T-helper 2 cell treated with Interferon-gamma antibody and Interleukin-4, amounts not matched to agents 5 μg/mL and 100 μg/mL, for 36 hours (primary cell): ENCODE measurements at regions not wholly inside any gene's neighbourhood (a gene's known extent, or its start where the extent isn't known, plus 50 kb on each side); places are given as distances from the start of the nearest gene placed in this dataset.

ENCODE experiments used
- DNase-seq: peaks from one replicate; pipeline ENCODE4 v3.0.0; 2021; ENCODE audit warnings: low spot score
- H3K27ac Mint-ChIP-seq: one replicate; pipeline ENCODE4 v1.8.0; 2021; ENCODE audit warnings: mild to moderate bottlenecking, mixed read lengths
- H3K27me3 Mint-ChIP-seq: one replicate; pipeline ENCODE4 v1.8.0; 2021; ENCODE audit warnings: low read depth, mixed read lengths
- H3K36me3 Mint-ChIP-seq: one replicate; pipeline ENCODE4 v1.8.0; 2021; ENCODE audit warnings: low read depth, mixed read lengths
- H3K4me1 Mint-ChIP-seq: one replicate; pipeline ENCODE4 v1.8.0; 2021; ENCODE audit warnings: low read depth, mixed read lengths
- H3K4me3 Mint-ChIP-seq: one replicate; pipeline ENCODE4 v1.8.0; 2022; ENCODE audit warnings: mild to moderate bottlenecking, moderate library complexity, mixed read lengths
- H3K9me3 Mint-ChIP-seq: one replicate; pipeline ENCODE4 v1.8.0; 2021; ENCODE audit warnings: mixed read lengths

- no peaks in the 10 kb centered on the region for H3K4me1 Mint-ChIP-seq
- no peak for DNase-seq
- no peak overlapping the region for H3K27ac Mint-ChIP-seq
- no peaks in the 10 kb centered on the region for H3K9me3 Mint-ChIP-seq
- H3K27me3 Mint-ChIP-seq: peaks cover 1% of the 10 kb centered on the region
- H3K4me3 Mint-ChIP-seq: no peak overlapping the region
- no peaks in the 10 kb centered on the region for H3K36me3 Mint-ChIP-seq
These were observed 156.2 kb upstream of the MGMT start for GRCh38 chr10:129310881-129311280.

GRCh38 chr10:129319934-129320333 lies 147.1 kb upstream of the MGMT start:
- H3K4me3 Mint-ChIP-seq: no peak overlapping the region
- DNase-seq: no peak
- H3K4me1 Mint-ChIP-seq: no peaks in the 10 kb centered on the region
- H3K27me3 Mint-ChIP-seq: peaks cover 5% of the 10 kb centered on the region
- H3K27ac Mint-ChIP-seq: no peak overlapping the region
- no peaks in the 10 kb centered on the region for H3K36me3 Mint-ChIP-seq
- H3K9me3 Mint-ChIP-seq: peaks cover 12% of the 10 kb centered on the region

- no peaks in the 10 kb centered on the region for H3K4me1 Mint-ChIP-seq
- H3K36me3 Mint-ChIP-seq: no peaks in the 10 kb centered on the region
- no peak overlapping the region for H3K27ac Mint-ChIP-seq
- peaks cover 5% of the 10 kb centered on the region for H3K27me3 Mint-ChIP-seq
- peaks cover 12% of the 10 kb centered on the region for H3K9me3 Mint-ChIP-seq
- DNase-seq: no peak
- H3K4me3 Mint-ChIP-seq: no peak overlapping the region
These were observed 146.7 kb upstream of the MGMT start for GRCh38 chr10:129320340-129320739.

GRCh38 chr10:129321727-129322126 lies 145.3 kb upstream of the MGMT start:
- Mint-ChIP-seq H3K4me3 (no peak overlapping the region), H3K27me3 (peaks cover 5% of the 10 kb centered on the region), H3K27ac (no peak overlapping the region), H3K36me3 (no peaks in the 10 kb centered on the region), H3K9me3 (peaks cover 7% of the 10 kb centered on the region), H3K4me1 (no peaks in the 10 kb centered on the region)
- DNase-seq: no peak

GRCh38 chr10:129322933-129323820 lies 143.9 kb upstream of the MGMT start:
- no peaks in the 10 kb centered on the region for H3K36me3 Mint-ChIP-seq
- H3K9me3 Mint-ChIP-seq: peaks cover 3% of the 10 kb centered on the region
- DNase-seq: no peak
- no peaks in the 10 kb centered on the region for H3K4me1 Mint-ChIP-seq
- no peak overlapping the region for H3K27ac Mint-ChIP-seq
- H3K27me3 Mint-ChIP-seq: peaks cover 2% of the 10 kb centered on the region
- no peak overlapping the region for H3K4me3 Mint-ChIP-seq

- Mint-ChIP-seq H3K9me3 (peaks cover 3% of the 10 kb centered on the region), H3K4me1 (no peaks in the 10 kb centered on the region), H3K4me3 (no peak overlapping the region), H3K27me3 (peaks cover 2% of the 10 kb centered on the region), H3K36me3 (no peaks in the 10 kb centered on the region), H3K27ac (no peak overlapping the region)
- DNase-seq: no peak
These were observed 143.2 kb upstream of the MGMT start for GRCh38 chr10:129323879-129324278.

GRCh38 chr10:129325893-129326292 lies 141.1 kb upstream of the MGMT start:
- Mint-ChIP-seq H3K4me1 (no peaks in the 10 kb centered on the region), H3K4me3 (no peak overlapping the region), H3K9me3 (no peaks in the 10 kb centered on the region), H3K27ac (no peak overlapping the region), H3K36me3 (no peaks in the 10 kb centered on the region), H3K27me3 (peaks cover 5% of the 10 kb centered on the region)
- no peak for DNase-seq

GRCh38 chr10:129328546-129328945 lies 138.5 kb upstream of the MGMT start:
- no peaks in the 10 kb centered on the region for H3K9me3 Mint-ChIP-seq
- no peaks in the 10 kb centered on the region for H3K36me3 Mint-ChIP-seq
- no peaks in the 10 kb centered on the region for H3K4me1 Mint-ChIP-seq
- no peak overlapping the region for H3K27ac Mint-ChIP-seq
- H3K4me3 Mint-ChIP-seq: no peak overlapping the region
- DNase-seq: no peak
- peaks cover 12% of the 10 kb centered on the region for H3K27me3 Mint-ChIP-seq

- H3K9me3 Mint-ChIP-seq: no peaks in the 10 kb centered on the region
- no peak overlapping the region for H3K27ac Mint-ChIP-seq
- no peaks in the 10 kb centered on the region for H3K36me3 Mint-ChIP-seq
- no peak overlapping the region for H3K4me3 Mint-ChIP-seq
- H3K27me3 Mint-ChIP-seq: peaks cover 12% of the 10 kb centered on the region
- no peak for DNase-seq
- H3K4me1 Mint-ChIP-seq: no peaks in the 10 kb centered on the region
These were observed 137.5 kb upstream of the MGMT start for GRCh38 chr10:129329385-129330055.

- Mint-ChIP-seq H3K27ac (no peak overlapping the region), H3K4me3 (no peak overlapping the region), H3K27me3 (peaks cover 12% of the 10 kb centered on the region), H3K36me3 (no peaks in the 10 kb centered on the region), H3K9me3 (no peaks in the 10 kb centered on the region), H3K4me1 (no peaks in the 10 kb centered on the region)
- DNase-seq: no peak
These were observed 136.8 kb upstream of the MGMT start for GRCh38 chr10:129330211-129330610.

- H3K4me3 Mint-ChIP-seq: no peak overlapping the region
These were observed 135.7 kb upstream of the MGMT start for GRCh38 chr10:129331207-129331838.

GRCh38 chr10:129331839-129332220 lies 135.2 kb upstream of the MGMT start:
- H3K4me3 Mint-ChIP-seq: no peak overlapping the region

More at GRCh38 chr10:129331207-129331838, 135.7 kb upstream of the MGMT start:
- H3K27ac Mint-ChIP-seq: no peak overlapping the region
- no peaks in the 10 kb centered on the region for H3K36me3 Mint-ChIP-seq
- no peak for DNase-seq
- no peaks in the 10 kb centered on the region for H3K4me1 Mint-ChIP-seq
- no peaks in the 10 kb centered on the region for H3K9me3 Mint-ChIP-seq
- peaks cover 12% of the 10 kb centered on the region for H3K27me3 Mint-ChIP-seq

GRCh38 chr10:129332476-129332875 lies 134.6 kb upstream of the MGMT start:
- no peak overlapping the region for H3K4me3 Mint-ChIP-seq
- H3K4me1 Mint-ChIP-seq: no peaks in the 10 kb centered on the region
- no peak overlapping the region for H3K27ac Mint-ChIP-seq
- no peaks in the 10 kb centered on the region for H3K9me3 Mint-ChIP-seq
- peaks cover 12% of the 10 kb centered on the region for H3K27me3 Mint-ChIP-seq
- DNase-seq: no peak
- H3K36me3 Mint-ChIP-seq: no peaks in the 10 kb centered on the region

More at GRCh38 chr10:129331839-129332220, 135.2 kb upstream of the MGMT start:
- Mint-ChIP-seq H3K27me3 (peaks cover 12% of the 10 kb centered on the region), H3K9me3 (no peaks in the 10 kb centered on the region), H3K4me1 (no peaks in the 10 kb centered on the region), H3K27ac (no peak overlapping the region), H3K36me3 (no peaks in the 10 kb centered on the region)
- DNase-seq: no peak

GRCh38 chr10:129333706-129334105 lies 133.3 kb upstream of the MGMT start:
- no peaks in the 10 kb centered on the region for H3K36me3 Mint-ChIP-seq
- DNase-seq: no peak
- peaks cover 10% of the 10 kb centered on the region for H3K27me3 Mint-ChIP-seq
- no peak overlapping the region for H3K27ac Mint-ChIP-seq
- no peaks in the 10 kb centered on the region for H3K4me1 Mint-ChIP-seq
- no peak overlapping the region for H3K4me3 Mint-ChIP-seq
- H3K9me3 Mint-ChIP-seq: no peaks in the 10 kb centered on the region
